HepG2 (cell line): ENCODE measurements at regions not wholly inside any gene's neighbourhood (a gene's known extent, or its start where the extent isn't known, plus 50 kb on each side); places are given as distances from the start of the nearest gene placed in this dataset.

Experiments used
- ATAC-seq: fragments of 200-7000 bp; cut with Tn5 transposase; 3 replicates; pipeline ENCODE4 v1.9.1; 2020; ENCODE audit warnings: mild to moderate bottlenecking, moderate library complexity
- BruUV-seq: library from RNA; stranded (reverse); fragments of 400-500 nt; replicated peaks from 2 replicates; lab custom pipeline; 2021; lab: Mats Ljungman, UMichigan
- CTCF ChIA-PET: fragments of 300-600 bp; formaldehyde crosslinking; extraction: SDS; loops from one replicate; lab custom pipeline; 2021; ENCODE audit warnings: low total read pairs, inconsistent platforms, low intra/inter-chr PET ratio; lab: Yijun Ruan, JAX
- POLR2A ChIA-PET: fragments of 350-600 bp; sonication (Branson Sonifier 250); formaldehyde crosslinking; loops from one replicate; lab custom pipeline; 2020; ENCODE audit warnings: antibody characterized with exemption, inconsistent platforms; lab: Yijun Ruan, JAX
- DNase-seq: peaks from one replicate; pipeline ENCODE4 v3.0.0-alpha.2; 2015; ENCODE audit warnings: low spot score
- FAIRE-seq: peaks from 3 replicates; lab custom pipeline; 2011; peaks lifted over from hg19 to GRCh38; lab: Jason Lieb, UNC
- H2AFZ ChIP-seq: one replicate; pipeline ENCODE4 v1.6.1; 2011; ENCODE audit warnings: low read length, inconsistent platforms
- H3K27ac ChIP-seq: fragments of 300-600 bp; 3 replicates; pipeline ENCODE4 v1.8.0; 2011; ENCODE audit warnings: mixed run types, mild to moderate bottlenecking, mixed read lengths, low read length, inconsistent platforms; ENCODE audit not compliant: insufficient read depth; ENCODE audit errors: extremely low read length
- H3K27me3 ChIP-seq, 2 experiments: fragments of 200-600 bp in 1 of 2; 2 replicates in 1 of 2; 3 replicates in 1 of 2; pipeline versions ENCODE4 v1.6.0 to v1.8.0; 2011; ENCODE audit warnings: low read length in 2 of 2, mild to moderate bottlenecking in 2 of 2, moderate library complexity in 2 of 2, inconsistent platforms in 1 of 2; ENCODE audit not compliant: insufficient read depth in 2 of 2, control insufficient read depth in 1 of 2
- H3K36me3 ChIP-seq, 2 experiments: fragments of 200-600 bp in 1 of 2; replicated peaks in 1 of 2; 2 replicates in 1 of 2; 3 replicates in 1 of 2; pipeline versions ENCODE4 v1.5.1 to v1.8.0; 2011; ENCODE audit warnings: low read length in 2 of 2, inconsistent platforms in 1 of 2; ENCODE audit not compliant: insufficient read depth in 2 of 2, control insufficient read depth in 1 of 2
- H3K4me1 ChIP-seq: 2 replicates; pipeline ENCODE4 v1.5.1; 2012; ENCODE audit warnings: low read length, inconsistent platforms; ENCODE audit not compliant: insufficient read depth
- H3K4me2 ChIP-seq: 2 replicates; pipeline ENCODE4 v1.6.0; 2011; ENCODE audit warnings: low read depth, low read length, inconsistent platforms
- H3K4me3 ChIP-seq, 3 experiments: fragments of 200-600 bp in 1 of 3; sonication (generic), shearing (Covaris generic) in 1 of 3; replicated peaks in 1 of 3; 2 replicates each; pipeline ENCODE4 v1.5.1; 2011 to 2016; ENCODE audit warnings: low read length in 3 of 3, inconsistent platforms in 2 of 3, low read depth in 2 of 3, mild to moderate bottlenecking in 2 of 3, control low read depth in 1 of 3, mixed read lengths in 1 of 3; ENCODE audit not compliant: insufficient read depth in 1 of 3
- H3K79me2 ChIP-seq: one replicate; pipeline ENCODE4 v1.6.1; 2011; ENCODE audit warnings: low read length, inconsistent platforms; ENCODE audit not compliant: insufficient read depth
- H3K9ac ChIP-seq: 2 replicates; pipeline ENCODE4 v1.6.0; 2011; ENCODE audit warnings: mild to moderate bottlenecking, low read depth, low read length, inconsistent platforms; ENCODE audit not compliant: insufficient read depth
- H3K9me3 ChIP-seq: 2 replicates; pipeline ENCODE4 v1.5.1; 2012; ENCODE audit warnings: mild to moderate bottlenecking, low read length
- H4K20me1 ChIP-seq: 2 replicates; pipeline ENCODE4 v1.6.0; 2011; ENCODE audit warnings: inconsistent platforms, mild to moderate bottlenecking, low read length, moderate library complexity; ENCODE audit not compliant: insufficient read depth
- BHLHE40 ChIP-seq: IDR thresholded peaks from 2 replicates; pipeline ENCODE4 v1.6.1; 2011; ENCODE audit warnings: low read length, improper control_type of control experiment
- HNF4A ChIP-seq: sonication (generic); formaldehyde crosslinking; IDR thresholded peaks from 2 replicates; pipeline ENCODE4 v1.4.0; 2020; ENCODE audit warnings: missing genetic modification reagents
- JUN ChIP-seq: sonication (generic); formaldehyde crosslinking; IDR thresholded peaks from 2 replicates; pipeline ENCODE4 v1.4.0; 2020; ENCODE audit warnings: mild to moderate bottlenecking, missing genetic modification reagents
- KDM5B ChIP-seq: sonication (generic); formaldehyde crosslinking; IDR thresholded peaks from 2 replicates; pipeline ENCODE4 v1.4.0; 2020; ENCODE audit warnings: missing genetic modification reagents, mild to moderate bottlenecking, borderline replicate concordance
- SRSF1 ChIP-seq: fragments of 200-400 bp; formaldehyde crosslinking; optimal IDR thresholded peaks from 2 replicates; pipeline ENCODE3; 2017; ENCODE audit warnings: mild to moderate bottlenecking, low read depth, low read length, moderate library complexity
- ZNF234 ChIP-seq: sonication (generic); formaldehyde crosslinking; conservative IDR thresholded peaks from 2 replicates; pipeline ENCODE4 v1.5.1; 2020; ENCODE audit warnings: mild to moderate bottlenecking, missing genetic modification reagents
- ZNF331 ChIP-seq: sonication (generic); formaldehyde crosslinking; IDR thresholded peaks from 2 replicates; pipeline ENCODE4 v1.4.0; 2020; ENCODE audit warnings: missing genetic modification reagents
- ZNF484 ChIP-seq: sonication (generic); formaldehyde crosslinking; IDR thresholded peaks from 2 replicates; pipeline ENCODE4 v1.5.1; 2020; ENCODE audit warnings: mild to moderate bottlenecking, low read depth, missing genetic modification reagents, borderline replicate concordance
- WGBS: methylation state at CpG from one replicate; pipeline ENCODE4 v1.1.6; 2017; ENCODE audit warnings: low lambda C conversion rate; 5-methylcytosine and 5-hydroxymethylcytosine counted together
- in situ Hi-C: cut with HindIII; loops from 2 replicates; pipeline ENCODE4 v1.10.0; 2017; ENCODE audit warnings: low pct_unique_long_range_greater_than_20kb; ENCODE audit not compliant: extremely low pct_ligation_motif_present
- intact Hi-C: fragments of 100-400 bp; cut with micrococcal nuclease; formaldehyde crosslinking; loops from one replicate; pipeline ENCODE4 v1.10.0; 2022; ENCODE audit not compliant: unreplicated experiment
- TF ChIP-seq, protein P1 (sequence below): fragments of 450-650 bp; IDR thresholded peaks from 2 replicates; pipeline ENCODE4 v1.6.1; 2017
- TF ChIP-seq, protein P2 (sequence below): sonication (generic); formaldehyde crosslinking; IDR thresholded peaks from 2 replicates; pipeline ENCODE4 v1.8.0; 2022; ENCODE audit warnings: mild to moderate bottlenecking, missing genetic modification reagents, borderline replicate concordance
- TF ChIP-seq, protein P3 (sequence below): sonication (generic); formaldehyde crosslinking; IDR thresholded peaks from 2 replicates; pipeline ENCODE4 v1.4.0; 2020; ENCODE audit warnings: mild to moderate bottlenecking, missing genetic modification reagents

DNA sequence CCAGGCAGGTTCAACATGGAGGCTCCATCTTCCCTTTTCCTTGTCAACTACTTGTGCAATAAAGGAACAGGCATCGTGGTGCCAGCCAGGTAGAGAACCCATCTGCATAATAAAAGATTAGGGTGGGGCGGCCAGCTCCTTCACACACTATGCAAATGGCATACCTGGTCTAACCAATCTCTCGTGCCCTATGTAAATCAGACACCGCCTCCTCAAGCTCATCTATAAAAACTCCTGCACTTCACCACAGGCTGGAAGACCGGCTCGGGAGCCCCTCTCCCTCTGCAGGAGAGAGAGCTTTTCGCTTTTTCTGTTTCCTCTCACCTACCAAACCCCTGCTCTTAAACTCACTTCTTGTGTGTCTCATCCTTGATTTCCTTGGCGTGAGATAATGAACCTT is 244.3 kb upstream of the PUM3 start:
- ATAC-seq: no peak
- BruUV-seq: no TSS peak
- Histone ChIP-seq H3K4me1 (no peaks in the 10 kb centered on the region), H4K20me1 (no peaks in the 10 kb centered on the region), H3K36me3 (no peaks in the 10 kb centered on the region), H3K4me3 (no peak overlapping the region), H3K27ac (no peak overlapping the region), H3K9me3 (no peaks in the 10 kb centered on the region), H3K27me3 (no peaks in the 10 kb centered on the region; a peak in 1 of 5 replicates), H3K79me2 (no peaks in the 10 kb centered on the region), H3K9ac (no peak overlapping the region), H3K4me2 (no peak overlapping the region), H2AFZ (no peak overlapping the region)
- intact Hi-C loops (no loop called here), in situ Hi-C loops (no loop called here)
- FAIRE-seq: no peak
- POLR2A ChIA-PET: no interaction called here
- DNase-seq: no peak
- CTCF ChIA-PET: no interaction called here
- no peak for TF ChIP-seq JUN (CRISPR knock-in tag)
- TF ChIP-seq SRSF1: no peak
- TF ChIP-seq, protein P1, sequence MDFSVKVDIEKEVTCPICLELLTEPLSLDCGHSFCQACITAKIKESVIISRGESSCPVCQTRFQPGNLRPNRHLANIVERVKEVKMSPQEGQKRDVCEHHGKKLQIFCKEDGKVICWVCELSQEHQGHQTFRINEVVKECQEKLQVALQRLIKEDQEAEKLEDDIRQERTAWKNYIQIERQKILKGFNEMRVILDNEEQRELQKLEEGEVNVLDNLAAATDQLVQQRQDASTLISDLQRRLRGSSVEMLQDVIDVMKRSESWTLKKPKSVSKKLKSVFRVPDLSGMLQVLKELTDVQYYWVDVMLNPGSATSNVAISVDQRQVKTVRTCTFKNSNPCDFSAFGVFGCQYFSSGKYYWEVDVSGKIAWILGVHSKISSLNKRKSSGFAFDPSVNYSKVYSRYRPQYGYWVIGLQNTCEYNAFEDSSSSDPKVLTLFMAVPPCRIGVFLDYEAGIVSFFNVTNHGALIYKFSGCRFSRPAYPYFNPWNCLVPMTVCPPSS: no peak
- TF ChIP-seq ZNF484 (CRISPR knock-in tag): no peak
- TF ChIP-seq, protein P2, sequence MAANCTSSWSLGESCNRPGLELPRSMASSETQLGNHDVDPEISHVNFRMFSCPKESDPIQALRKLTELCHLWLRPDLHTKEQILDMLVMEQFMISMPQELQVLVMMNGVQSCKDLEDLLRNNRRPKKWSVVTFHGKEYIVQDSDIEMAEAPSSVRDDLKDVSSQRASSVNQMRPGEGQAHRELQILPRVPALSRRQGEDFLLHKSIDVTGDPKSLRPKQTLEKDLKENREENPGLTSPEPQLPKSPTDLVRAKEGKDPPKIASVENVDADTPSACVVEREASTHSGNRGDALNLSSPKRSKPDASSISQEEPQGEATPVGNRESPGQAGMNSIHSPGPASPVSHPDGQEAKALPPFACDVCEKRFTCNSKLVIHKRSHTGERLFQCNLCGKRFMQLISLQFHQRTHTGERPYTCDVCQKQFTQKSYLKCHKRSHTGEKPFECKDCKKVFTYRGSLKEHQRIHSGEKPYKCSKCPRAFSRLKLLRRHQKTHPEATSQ (CRISPR knock-in tag): no peak
- no peak for TF ChIP-seq BHLHE40
- TF ChIP-seq ZNF234 (CRISPR knock-in tag): no peak
- TF ChIP-seq HNF4A (CRISPR knock-in tag): no peak
- TF ChIP-seq, protein P3, sequence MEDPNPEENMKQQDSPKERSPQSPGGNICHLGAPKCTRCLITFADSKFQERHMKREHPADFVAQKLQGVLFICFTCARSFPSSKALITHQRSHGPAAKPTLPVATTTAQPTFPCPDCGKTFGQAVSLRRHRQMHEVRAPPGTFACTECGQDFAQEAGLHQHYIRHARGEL (CRISPR knock-in tag): no peak
- TF ChIP-seq ZNF331 (CRISPR knock-in tag): no peak
- no peak for TF ChIP-seq KDM5B (CRISPR knock-in tag)
- 63% methylated on average over 6 of the region's 8 CpGs for WGBS
